ENCODE measurements at regions not wholly inside any gene's neighbourhood (a gene's known extent, or its start where the extent isn't known, plus 50 kb on each side); places are given as distances from the start of the nearest gene placed in this dataset.

GRCh38 chr2:188766471-188766856 is 207.7 kb upstream of the COL3A1 start:
- no peak for TF ChIP-seq CTCF (IDR thresholded peaks at IDR 0.05)
- TF ChIP-seq POLR2A (IDR thresholded peaks at IDR 0.05): no peak

All from ovary (tissue), 3 donors.